ENCODE measurements at regions not wholly inside any gene's neighbourhood (a gene's known extent, or its start where the extent isn't known, plus 50 kb on each side); places are given as distances from the start of the nearest gene placed in this dataset.

DNA sequence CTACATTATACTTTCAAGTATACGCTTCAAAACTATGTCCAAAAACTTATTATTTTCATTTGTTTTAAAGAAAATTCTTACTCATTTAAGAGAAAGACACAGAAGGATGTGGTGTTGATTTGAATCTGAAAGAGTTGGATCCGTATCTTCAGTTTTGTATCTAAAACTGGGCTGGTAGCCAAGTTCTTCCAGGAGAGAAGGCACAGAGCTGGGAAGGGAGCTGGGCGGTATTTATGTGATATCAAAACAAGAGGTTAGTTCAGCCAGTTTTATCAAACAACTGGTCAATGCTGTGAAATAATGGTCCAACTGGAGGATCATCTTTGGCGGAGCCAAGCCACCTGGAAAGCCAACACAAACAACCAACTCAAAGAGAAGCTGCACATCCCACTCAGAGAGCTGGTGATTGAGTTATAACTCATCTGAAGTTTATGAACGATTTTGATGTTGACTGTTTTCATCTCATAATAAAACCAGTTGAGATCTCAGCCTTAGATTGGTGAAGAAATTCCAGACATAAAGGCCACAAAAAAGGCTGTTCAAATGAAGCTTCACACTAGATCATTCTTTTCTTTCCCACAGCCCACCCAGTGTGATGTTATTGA lies 489.6 kb upstream of the RASGRP1 start:
- Histone ChIP-seq H3K4me3 (ENCODE audit: low read depth in 2 of 2, low read length in 1 of 2) (no peak overlapping the region), H3K36me3 (replicated peaks in 1 of 2; ENCODE audit: control insufficient read depth in 1 of 2, insufficient read depth in 2 of 2, low read length in 1 of 2) (peaks cover 0 to 7% of the 10 kb centered on the region in 2 experiments), H3K27me3 (ENCODE audit: insufficient read depth) (no peaks in the 10 kb centered on the region), H3K9me3 (peaks cover 4% of the 10 kb centered on the region; the same call in 1 of the 2 replicates), H3K27ac (ENCODE audit: low read depth in 2 of 2, low read length in 1 of 2) (no peak overlapping the region), H3K4me2 (no peak overlapping the region), H2AFZ (ENCODE audit: low read depth) (no peak overlapping the region), H3K79me2 (ENCODE audit: insufficient read depth) (no peaks in the 10 kb centered on the region), H3F3A (replicated peaks; ENCODE audit: insufficient read depth) (peaks cover 4% of the 10 kb centered on the region), H3K9me2 (no peaks in the 10 kb centered on the region), H3K9ac (no peak overlapping the region), H4K20me1 (ENCODE audit: insufficient read depth) (no peaks in the 10 kb centered on the region), H3K4me1 (ENCODE audit: control insufficient read depth in 1 of 2, insufficient read depth in 2 of 2, low read depth in 1 of 2, low read length in 1 of 2) (no peaks in the 10 kb centered on the region; a peak in 1 of 4 replicates)
- TF ChIP-seq NFIC (IDR thresholded peaks at IDR 0.05; ENCODE audit: borderline replicate concordance) (no peak), EP300 (IDR thresholded peaks at IDR 0.05; ENCODE audit: borderline replicate concordance in 1 of 2, low read depth in 1 of 2, low read length in 1 of 2) (no peak), TEAD4 (IDR thresholded peaks at IDR 0.05; ENCODE audit: borderline replicate concordance, insufficient read depth) (no peak), ELF1 (IDR thresholded peaks at IDR 0.05) (no peak), FOSL2 (IDR thresholded peaks at IDR 0.05; ENCODE audit: borderline replicate concordance, low read depth) (no peak), EZH2phosphoT487 (IDR thresholded peaks at IDR 0.05; ENCODE audit: borderline replicate concordance, low read depth) (no peak), GABPA (IDR thresholded peaks at IDR 0.05; ENCODE audit: low read depth) (no peak), SIN3A (IDR thresholded peaks at IDR 0.05; ENCODE audit: borderline replicate concordance, low read depth, low read length) (no peak), FOXJ3 (CRISPR knock-in tag; IDR thresholded peaks at IDR 0.05) (no peak), RFX5 (IDR thresholded peaks at IDR 0.05; ENCODE audit: low read length) (no peak), SMC3 (IDR thresholded peaks at IDR 0.05; ENCODE audit: low read depth, low read length) (no peak)
- TF ChIP-seq, protein P1, sequence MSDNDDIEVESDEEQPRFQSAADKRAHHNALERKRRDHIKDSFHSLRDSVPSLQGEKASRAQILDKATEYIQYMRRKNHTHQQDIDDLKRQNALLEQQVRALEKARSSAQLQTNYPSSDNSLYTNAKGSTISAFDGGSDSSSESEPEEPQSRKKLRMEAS (IDR thresholded peaks at IDR 0.05; ENCODE audit: low read depth): no peak
- TF ChIP-seq, protein P2, sequence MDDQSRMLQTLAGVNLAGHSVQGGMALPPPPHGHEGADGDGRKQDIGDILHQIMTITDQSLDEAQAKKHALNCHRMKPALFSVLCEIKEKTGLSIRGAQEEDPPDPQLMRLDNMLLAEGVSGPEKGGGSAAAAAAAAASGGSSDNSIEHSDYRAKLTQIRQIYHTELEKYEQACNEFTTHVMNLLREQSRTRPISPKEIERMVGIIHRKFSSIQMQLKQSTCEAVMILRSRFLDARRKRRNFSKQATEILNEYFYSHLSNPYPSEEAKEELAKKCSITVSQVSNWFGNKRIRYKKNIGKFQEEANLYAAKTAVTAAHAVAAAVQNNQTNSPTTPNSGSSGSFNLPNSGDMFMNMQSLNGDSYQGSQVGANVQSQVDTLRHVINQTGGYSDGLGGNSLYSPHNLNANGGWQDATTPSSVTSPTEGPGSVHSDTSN (IDR thresholded peaks at IDR 0.05): no peak
- TF ChIP-seq, protein P3, sequence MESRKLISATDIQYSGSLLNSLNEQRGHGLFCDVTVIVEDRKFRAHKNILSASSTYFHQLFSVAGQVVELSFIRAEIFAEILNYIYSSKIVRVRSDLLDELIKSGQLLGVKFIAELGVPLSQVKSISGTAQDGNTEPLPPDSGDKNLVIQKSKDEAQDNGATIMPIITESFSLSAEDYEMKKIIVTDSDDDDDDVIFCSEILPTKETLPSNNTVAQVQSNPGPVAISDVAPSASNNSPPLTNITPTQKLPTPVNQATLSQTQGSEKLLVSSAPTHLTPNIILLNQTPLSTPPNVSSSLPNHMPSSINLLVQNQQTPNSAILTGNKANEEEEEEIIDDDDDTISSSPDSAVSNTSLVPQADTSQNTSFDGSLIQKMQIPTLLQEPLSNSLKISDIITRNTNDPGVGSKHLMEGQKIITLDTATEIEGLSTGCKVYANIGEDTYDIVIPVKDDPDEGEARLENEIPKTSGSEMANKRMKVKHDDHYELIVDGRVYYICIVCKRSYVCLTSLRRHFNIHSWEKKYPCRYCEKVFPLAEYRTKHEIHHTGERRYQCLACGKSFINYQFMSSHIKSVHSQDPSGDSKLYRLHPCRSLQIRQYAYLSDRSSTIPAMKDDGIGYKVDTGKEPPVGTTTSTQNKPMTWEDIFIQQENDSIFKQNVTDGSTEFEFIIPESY (IDR thresholded peaks at IDR 0.05; ENCODE audit: borderline replicate concordance, low read depth): no peak
- TF ChIP-seq, protein P4, sequence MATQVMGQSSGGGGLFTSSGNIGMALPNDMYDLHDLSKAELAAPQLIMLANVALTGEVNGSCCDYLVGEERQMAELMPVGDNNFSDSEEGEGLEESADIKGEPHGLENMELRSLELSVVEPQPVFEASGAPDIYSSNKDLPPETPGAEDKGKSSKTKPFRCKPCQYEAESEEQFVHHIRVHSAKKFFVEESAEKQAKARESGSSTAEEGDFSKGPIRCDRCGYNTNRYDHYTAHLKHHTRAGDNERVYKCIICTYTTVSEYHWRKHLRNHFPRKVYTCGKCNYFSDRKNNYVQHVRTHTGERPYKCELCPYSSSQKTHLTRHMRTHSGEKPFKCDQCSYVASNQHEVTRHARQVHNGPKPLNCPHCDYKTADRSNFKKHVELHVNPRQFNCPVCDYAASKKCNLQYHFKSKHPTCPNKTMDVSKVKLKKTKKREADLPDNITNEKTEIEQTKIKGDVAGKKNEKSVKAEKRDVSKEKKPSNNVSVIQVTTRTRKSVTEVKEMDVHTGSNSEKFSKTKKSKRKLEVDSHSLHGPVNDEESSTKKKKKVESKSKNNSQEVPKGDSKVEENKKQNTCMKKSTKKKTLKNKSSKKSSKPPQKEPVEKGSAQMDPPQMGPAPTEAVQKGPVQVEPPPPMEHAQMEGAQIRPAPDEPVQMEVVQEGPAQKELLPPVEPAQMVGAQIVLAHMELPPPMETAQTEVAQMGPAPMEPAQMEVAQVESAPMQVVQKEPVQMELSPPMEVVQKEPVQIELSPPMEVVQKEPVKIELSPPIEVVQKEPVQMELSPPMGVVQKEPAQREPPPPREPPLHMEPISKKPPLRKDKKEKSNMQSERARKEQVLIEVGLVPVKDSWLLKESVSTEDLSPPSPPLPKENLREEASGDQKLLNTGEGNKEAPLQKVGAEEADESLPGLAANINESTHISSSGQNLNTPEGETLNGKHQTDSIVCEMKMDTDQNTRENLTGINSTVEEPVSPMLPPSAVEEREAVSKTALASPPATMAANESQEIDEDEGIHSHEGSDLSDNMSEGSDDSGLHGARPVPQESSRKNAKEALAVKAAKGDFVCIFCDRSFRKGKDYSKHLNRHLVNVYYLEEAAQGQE (IDR thresholded peaks at IDR 0.05; ENCODE audit: low read depth, low read length): no peak
- TF ChIP-seq, protein P5, sequence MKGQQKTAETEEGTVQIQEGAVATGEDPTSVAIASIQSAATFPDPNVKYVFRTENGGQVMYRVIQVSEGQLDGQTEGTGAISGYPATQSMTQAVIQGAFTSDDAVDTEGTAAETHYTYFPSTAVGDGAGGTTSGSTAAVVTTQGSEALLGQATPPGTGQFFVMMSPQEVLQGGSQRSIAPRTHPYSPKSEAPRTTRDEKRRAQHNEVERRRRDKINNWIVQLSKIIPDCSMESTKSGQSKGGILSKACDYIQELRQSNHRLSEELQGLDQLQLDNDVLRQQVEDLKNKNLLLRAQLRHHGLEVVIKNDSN (IDR thresholded peaks at IDR 0.05; ENCODE audit: borderline replicate concordance, low read depth): no peak
- CTCF ChIA-PET: interaction anchor here (1.1 to 1.3 kb wide), 2 partner anchors 490 to 525 kb away, joined by 3 read pairs; partner anchors contain the start of gene RASGRP1
- POLR2A ChIA-PET: no interaction called here
- 77% methylated on average over 5 of the region's 5 CpGs for WGBS (ENCODE audit: low lambda C conversion rate)
- DNase-seq: no peak

Measured in SK-N-SH (cell line).